AG09319 (cell line): ENCODE measurements at regions not wholly inside any gene's neighbourhood (a gene's known extent, or its start where the extent isn't known, plus 50 kb on each side); places are given as distances from the start of the nearest gene placed in this dataset.

Experiments
- DNase-seq: peaks from one replicate; pipeline ENCODE4 v3.0.0-alpha.2; 2010; ENCODE audit warnings: low read depth; ENCODE audit errors: extremely low read depth
- TF ChIP-seq, protein P1 (sequence below): IDR thresholded peaks from 2 replicates; pipeline ENCODE4 v1.5.1; 2011; ENCODE audit warnings: low read depth, mild to moderate bottlenecking, inconsistent platforms, low read length, moderate library complexity

DNA sequence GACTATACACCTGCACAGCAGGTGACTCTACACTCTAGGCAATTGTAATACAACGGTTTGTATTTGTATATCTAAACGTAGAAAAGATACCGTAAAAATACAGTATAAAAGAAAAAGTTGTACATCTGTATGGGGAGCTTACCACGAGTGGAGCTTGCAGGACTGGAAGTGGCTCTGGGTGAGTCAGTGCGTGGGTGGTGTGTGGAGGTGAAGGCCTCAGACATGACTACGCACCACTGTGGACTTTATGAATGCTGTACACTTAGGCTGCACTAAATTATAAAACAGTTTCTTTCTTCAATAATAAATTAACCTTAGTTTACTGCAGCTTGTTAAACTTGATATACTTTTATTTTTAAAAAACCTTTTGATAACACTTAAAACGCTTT lies 85.0 kb upstream of the FAT1 start:
- DNase-seq: no peak
- TF ChIP-seq, protein P1, sequence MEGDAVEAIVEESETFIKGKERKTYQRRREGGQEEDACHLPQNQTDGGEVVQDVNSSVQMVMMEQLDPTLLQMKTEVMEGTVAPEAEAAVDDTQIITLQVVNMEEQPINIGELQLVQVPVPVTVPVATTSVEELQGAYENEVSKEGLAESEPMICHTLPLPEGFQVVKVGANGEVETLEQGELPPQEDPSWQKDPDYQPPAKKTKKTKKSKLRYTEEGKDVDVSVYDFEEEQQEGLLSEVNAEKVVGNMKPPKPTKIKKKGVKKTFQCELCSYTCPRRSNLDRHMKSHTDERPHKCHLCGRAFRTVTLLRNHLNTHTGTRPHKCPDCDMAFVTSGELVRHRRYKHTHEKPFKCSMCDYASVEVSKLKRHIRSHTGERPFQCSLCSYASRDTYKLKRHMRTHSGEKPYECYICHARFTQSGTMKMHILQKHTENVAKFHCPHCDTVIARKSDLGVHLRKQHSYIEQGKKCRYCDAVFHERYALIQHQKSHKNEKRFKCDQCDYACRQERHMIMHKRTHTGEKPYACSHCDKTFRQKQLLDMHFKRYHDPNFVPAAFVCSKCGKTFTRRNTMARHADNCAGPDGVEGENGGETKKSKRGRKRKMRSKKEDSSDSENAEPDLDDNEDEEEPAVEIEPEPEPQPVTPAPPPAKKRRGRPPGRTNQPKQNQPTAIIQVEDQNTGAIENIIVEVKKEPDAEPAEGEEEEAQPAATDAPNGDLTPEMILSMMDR: no peak

DNA sequence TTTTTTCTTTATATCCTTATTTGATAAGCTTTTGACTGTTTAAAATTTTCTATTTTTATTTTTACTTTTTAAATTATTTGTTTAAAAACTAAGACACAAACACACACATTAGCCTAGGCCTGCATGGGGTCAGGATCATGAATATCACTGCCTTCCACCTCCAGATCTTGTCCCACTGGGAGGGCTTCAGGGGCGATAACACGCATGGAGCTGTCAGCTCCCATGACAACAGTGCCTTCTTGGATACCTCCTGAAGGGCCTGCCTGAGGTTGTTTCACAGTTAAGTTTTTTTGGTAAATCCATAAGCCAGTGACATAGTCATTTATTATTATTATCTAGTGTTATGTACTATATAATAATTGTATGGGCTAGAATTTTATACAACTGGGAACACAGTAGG lies 85.4 kb upstream of the FAT1 start:
- no peak for DNase-seq
- TF ChIP-seq, protein P1: no peak

GRCh38 chr4:186810613-186811150 lies 87.0 kb upstream of the FAT1 start:
- no peak for DNase-seq
- TF ChIP-seq, protein P1: no peak

DNA sequence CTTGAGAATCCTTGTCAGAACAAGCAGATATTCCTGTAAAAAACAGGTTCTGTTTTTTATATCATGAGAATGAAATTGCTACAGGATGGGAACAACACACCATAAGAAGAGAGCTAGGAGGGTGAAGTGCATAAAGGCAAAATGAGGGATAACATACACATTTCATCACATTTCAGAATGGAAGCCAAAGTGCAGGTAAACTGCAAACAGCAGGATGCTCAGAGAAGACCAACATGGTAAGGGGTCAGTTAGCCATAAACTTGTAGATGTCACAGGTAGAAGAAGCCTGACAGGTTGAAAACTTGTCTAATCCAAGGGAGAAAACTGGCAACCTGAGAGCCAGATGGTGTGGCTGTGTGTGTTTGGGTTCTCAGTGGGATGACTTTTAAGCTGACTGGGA lies 88.9 kb upstream of the FAT1 start:
- TF ChIP-seq, protein P1: no peak
- DNase-seq: no peak

DNA sequence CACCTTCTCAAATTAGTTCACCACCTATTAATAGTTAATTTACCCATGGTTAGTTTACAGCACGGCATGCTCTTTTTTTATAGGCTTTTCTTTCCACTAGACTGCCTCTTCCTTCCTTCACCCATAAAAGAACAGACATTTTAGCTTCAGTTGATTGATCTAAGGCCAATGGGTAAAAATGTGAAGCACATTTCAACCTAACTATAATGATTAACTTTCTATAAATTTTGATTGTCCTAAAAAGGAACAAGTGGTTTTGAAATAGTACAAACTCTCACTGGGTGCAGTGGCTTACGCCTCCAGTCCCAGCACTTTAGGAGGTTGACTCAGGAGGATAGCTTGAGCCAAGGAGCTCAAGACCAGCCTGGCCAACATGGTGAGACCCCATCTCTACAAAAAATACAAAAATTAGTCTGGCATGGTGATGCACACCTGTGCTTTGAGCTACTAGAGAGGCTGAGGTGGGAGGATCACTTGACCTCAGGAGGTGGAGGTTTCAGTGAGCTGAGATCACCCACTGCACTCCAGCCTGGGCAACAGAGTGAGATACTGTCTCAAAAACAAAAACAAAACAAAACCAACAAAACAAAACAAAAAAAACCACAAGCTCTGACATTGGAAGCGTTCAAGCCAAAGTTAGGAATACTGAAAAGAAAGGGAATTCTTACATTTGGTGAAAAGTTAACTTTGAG lies 89.9 kb upstream of the FAT1 start:
- no peak for DNase-seq
- TF ChIP-seq, protein P1: no peak

DNA sequence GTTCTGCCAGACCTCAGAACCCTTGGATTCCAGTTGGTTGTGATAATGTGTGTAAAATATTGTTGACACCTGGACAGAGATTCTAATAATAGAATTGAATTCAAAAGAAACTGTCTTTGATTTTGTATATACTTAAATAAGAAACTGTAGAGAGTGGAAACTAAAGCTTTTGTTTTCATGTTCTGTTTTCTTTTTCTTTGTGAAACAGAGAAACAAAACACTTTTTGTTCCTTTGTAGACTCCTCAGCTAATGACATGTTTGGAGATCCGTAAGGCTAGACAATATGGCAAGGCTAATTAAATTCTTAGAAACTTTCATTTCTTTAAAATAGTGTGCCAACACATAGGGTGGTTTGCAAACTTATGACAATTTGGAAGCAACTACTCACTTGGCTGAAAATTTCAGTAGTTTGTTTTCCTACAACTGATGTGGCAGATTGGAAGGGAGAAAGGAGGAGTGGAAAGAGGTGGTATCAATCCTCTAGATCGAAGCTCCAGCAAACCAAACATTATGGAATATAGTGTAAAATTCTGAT lies 90.9 kb upstream of the FAT1 start:
- DNase-seq: no peak
- TF ChIP-seq, protein P1: no peak

DNA sequence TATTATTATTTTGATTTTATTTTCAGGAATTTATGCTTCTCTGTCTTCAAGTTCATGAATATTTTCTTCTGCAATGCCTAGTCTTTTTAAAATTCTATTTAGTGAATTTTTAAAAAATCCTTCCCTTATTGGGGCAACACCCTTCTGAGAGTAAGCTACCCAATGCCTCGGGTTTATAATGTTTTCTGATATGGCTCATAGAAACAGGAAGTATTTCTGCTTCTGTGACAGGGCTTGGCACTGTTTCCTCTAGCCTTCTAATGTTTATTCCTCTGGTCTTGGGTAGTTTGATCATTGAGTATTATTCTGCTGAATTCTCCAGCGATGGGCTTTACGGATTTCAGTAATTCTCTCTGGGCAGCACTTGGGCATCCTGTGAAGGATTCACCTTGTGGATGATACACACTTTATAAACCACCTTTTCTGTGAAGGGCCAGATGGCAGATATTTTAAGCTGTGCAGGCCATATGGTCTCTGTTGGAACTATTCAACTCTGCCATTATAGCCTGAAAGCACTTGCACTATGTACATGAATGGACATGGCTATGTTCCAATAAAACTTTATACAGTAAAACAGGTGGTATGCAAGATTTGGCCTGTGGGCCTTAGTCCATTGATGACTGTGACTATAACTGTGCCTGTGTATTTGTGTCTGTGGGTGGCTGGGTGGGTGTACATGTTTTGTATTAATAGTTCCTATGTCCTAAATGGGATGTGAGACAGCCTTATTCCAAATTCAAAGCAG lies 95.9 kb upstream of the FAT1 start:
- no peak for DNase-seq
- TF ChIP-seq, protein P1: no peak
